A204.1 (cell line): ENCODE measurements at regions not wholly inside any gene's neighbourhood (a gene's known extent, or its start where the extent isn't known, plus 50 kb on each side); places are given as distances from the start of the nearest gene placed in this dataset.
"Not testable (repeated sequence)": the region's sequence is repeated elsewhere in the genome, so short reads cannot be mapped to it uniquely, and the experiment has no call there.

ENCODE experiments used
- FAIRE-seq: peaks from 2 replicates; lab custom pipeline; 2012; peaks lifted over from hg19 to GRCh38; lab: Jason Lieb, UNC

DNA sequence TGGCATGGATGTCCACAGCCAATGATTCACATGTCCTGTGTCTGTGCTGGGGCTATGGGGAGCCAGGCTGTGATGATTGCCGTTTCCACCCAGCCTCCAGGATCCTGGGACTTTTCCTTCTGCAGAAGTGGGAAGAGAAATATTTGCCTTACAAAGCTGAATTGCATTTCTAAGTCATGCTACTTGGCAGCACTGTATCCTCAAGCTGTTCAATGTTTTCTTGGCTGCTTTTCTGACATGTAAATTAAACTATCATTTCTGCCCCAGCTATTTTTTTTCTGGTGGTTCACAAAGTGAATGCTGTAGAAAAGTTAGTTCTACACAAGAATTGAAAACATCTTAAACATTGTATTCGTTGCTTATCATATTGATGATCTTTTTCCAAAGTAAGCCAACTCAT, 51.9 kb upstream of the TCERG1L start:
- no peak for FAIRE-seq

- FAIRE-seq, result no peak
Observed at GRCh38 chr10:131371571-131371970, 60.0 kb upstream of the TCERG1L start.

GRCh38 chr10:131381576-131381975, 70.1 kb upstream of the TCERG1L start:
- FAIRE-seq, result no peak

- not testable (repeated sequence) for FAIRE-seq
Observed at GRCh38 chr10:131385161-131385872, 73.8 kb upstream of the TCERG1L start.

DNA sequence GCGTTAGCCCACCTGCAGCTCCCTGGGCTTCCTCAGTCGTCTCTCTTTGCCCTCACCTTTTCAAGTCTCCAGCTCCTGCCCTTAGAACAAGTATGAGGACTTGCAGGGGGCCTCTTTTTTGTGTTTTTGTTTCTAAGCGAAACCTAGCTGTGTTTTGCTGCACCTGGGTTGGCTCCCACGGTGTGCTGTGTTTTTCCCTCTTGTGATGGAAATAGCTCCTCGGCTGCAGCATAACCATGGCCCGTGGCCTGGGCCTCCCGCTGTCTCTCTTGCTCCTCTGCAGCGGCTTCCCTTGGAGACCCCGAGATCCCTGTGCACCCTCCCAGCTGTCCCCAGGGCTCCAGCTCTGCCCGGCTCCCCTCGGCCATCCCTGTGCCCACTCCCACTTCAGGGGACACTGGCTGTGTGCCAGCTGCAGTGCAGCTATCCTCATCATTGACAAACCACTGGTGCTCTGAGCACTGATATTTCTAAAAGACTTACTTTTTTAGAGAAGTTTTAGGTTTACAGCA, 75.6 kb upstream of the TCERG1L start:
- no peak for FAIRE-seq

DNA sequence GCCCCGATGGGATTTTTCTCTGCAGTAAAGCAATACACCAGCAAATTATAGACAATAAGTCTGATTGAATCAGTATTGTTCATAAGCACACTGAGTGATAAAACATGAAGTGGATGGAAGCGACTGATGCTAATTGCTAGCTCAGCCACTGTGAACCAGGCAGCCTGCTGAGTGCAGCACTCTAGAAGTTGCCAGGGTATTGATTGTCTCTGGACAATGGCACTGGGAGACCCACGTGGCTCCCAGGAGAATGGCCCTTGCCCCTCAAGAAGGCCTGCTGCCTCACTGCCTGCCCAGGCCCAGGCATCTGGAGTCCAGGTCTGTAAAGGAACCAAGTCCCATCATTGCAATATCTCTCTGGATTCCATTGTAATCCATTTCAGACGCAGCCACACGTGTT, 80.4 kb upstream of the TCERG1L start:
- no peak for FAIRE-seq

GRCh38 chr10:131396121-131397050, 84.9 kb upstream of the TCERG1L start:
- FAIRE-seq, result no peak

- FAIRE-seq, result no peak
Observed at GRCh38 chr10:131398166-131398565, 86.6 kb upstream of the TCERG1L start.

DNA sequence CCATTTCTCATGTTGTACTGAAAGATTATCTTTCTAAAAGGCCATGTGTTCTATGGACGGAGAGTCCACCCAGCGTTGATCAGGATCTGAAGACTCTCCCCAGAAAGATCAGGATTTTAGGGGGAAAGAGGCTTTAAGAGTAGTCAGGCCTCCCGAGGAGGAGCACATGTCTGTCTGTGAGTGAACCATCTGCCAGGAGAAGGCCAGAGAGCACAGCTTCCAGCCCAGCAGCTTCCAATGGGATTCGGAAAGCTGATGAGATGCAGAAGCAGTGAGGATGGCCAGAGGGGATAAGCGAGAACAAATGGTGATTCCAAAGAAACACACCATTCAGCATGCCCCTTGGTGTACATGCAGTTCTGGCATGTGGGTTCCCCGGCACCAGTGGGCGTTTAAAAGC, 88.5 kb upstream of the TCERG1L start:
- FAIRE-seq, result no peak

- FAIRE-seq, result no peak
Observed at GRCh38 chr10:131400513-131400912, 89.0 kb upstream of the TCERG1L start.

- FAIRE-seq, result no peak
Observed at GRCh38 chr10:131402771-131403650, 91.5 kb upstream of the TCERG1L start.

GRCh38 chr10:131403936-131404335, 92.4 kb upstream of the TCERG1L start:
- no peak for FAIRE-seq

- FAIRE-seq, result no peak
Observed at GRCh38 chr10:131404886-131405285, 93.4 kb upstream of the TCERG1L start.

DNA sequence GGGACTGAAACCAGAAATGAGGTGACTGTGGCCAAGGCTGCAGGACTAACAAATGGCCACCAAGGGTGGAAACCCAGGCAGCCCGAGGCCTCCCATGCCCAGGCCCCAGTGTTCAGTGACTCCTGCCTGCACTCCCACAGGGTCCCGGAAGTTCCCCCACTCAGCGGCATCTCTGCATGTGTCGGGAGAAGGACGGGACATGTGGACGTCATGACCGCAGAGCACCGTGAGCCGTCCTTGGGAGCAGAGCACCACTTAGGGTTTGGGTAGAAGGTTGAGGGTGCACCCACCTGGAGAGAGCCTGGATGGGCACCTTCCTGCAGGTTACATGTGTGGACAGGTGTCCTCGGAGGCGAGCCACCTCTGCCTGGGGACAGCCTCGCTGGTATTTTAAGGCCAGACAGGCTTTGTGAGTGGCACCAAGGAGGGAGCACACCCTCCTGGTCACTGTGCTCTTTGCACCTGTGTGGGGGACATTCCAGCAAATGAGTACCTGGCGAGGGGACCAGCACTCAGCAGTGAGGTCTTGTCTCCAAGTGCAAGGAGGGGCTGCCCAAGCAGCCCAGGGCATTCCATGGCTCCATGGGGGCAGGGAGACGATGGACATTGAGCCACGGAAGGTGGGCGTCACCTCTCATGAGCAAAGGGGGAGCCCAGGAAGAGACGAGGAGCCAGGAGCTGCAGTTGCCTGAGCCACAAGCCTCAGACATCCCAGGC, 95.3 kb upstream of the TCERG1L start:
- no peak for FAIRE-seq

- no peak for FAIRE-seq
Observed at GRCh38 chr10:131418681-131419080, 107.2 kb upstream of the TCERG1L start.

GRCh38 chr10:131419797-131420196, 108.3 kb upstream of the TCERG1L start:
- no peak for FAIRE-seq

DNA sequence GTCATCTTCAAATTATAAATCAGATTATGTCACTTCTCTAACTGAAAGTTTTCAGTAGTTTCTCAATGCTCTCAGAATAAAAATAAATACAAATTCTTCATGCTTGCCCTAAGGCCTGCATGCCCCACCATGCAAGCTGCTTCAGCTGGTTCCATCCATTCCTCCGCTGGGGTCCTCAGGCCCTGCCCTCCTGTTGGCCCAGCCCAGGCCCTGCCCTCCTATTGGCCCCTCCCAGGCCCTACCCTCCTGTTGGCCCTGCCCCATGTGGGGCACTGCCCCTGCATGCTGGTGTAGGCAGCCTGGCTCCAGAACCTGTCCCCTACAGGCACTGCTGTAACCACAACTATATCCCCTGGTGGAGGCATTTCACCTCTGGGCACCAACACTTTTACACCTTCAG, 109.3 kb upstream of the TCERG1L start:
- no peak for FAIRE-seq

GRCh38 chr10:131421381-131421780, 109.9 kb upstream of the TCERG1L start:
- no peak for FAIRE-seq

GRCh38 chr10:131422731-131423130, 111.2 kb upstream of the TCERG1L start:
- FAIRE-seq, result no peak

DNA sequence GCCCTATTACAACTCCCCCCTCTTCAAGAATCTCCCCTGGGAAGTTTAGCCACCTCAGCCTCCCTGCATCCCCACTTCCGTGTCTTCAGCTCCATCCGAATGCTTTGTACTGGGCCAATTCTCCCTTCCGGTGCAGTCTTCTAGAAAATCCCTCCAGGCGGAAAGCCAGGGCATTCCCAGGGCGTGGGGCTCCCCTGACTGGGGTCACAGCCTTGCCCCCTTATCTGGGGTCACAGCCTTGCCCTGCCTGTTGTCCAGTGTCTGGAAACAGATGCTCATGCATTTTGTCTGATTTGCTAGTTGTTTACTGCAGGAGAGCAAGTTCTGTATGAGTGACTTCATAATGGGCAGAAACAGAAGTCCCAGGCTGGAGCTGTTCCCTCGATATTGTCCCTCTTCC, 112.5 kb upstream of the TCERG1L start:
- no peak for FAIRE-seq

GRCh38 chr10:131424836-131425491, 113.4 kb upstream of the TCERG1L start:
- FAIRE-seq, result no peak
